ENCODE measurements at regions not wholly inside any gene's neighbourhood (a gene's known extent, or its start where the extent isn't known, plus 50 kb on each side); places are given as distances from the start of the nearest gene placed in this dataset.

- Histone ChIP-seq H3K9me3 (no peaks in the 10 kb centered on the region), H3K4me3 (no peak overlapping the region), H3K4me1 (no peaks in the 10 kb centered on the region), H3K36me3 (no peaks in the 10 kb centered on the region), H3K27me3 (no peaks in the 10 kb centered on the region), H3K27ac (no peak overlapping the region)
- DNase-seq (no peak), ATAC-seq (no peak)
- intact Hi-C loops (cut with DNase I), result no loop called here
- WGBS (ENCODE audit: insufficient coverage, low coverage, low lambda C conversion rate, missing lambda C conversion rate), result 62% methylated on average over 1 of the region's 1 CpG
- TF ChIP-seq CTCF (IDR thresholded peaks at IDR 0.05) (no peak), POLR2A (IDR thresholded peaks at IDR 0.05) (no peak)
Observed at GRCh38 chr2:217116610-217117009, 256.7 kb upstream of the TNP1 start.

GRCh38 chr2:217114117-217114516, 254.3 kb upstream of the TNP1 start:
- WGBS (ENCODE audit: insufficient coverage, low coverage, low lambda C conversion rate, missing lambda C conversion rate), result 22% methylated on average over 6 of the region's 6 CpGs
- Histone ChIP-seq H3K27ac (no peak overlapping the region), H3K9me3 (no peaks in the 10 kb centered on the region), H3K4me1 (no peaks in the 10 kb centered on the region), H3K4me3 (no peak overlapping the region), H3K27me3 (no peaks in the 10 kb centered on the region), H3K36me3 (no peaks in the 10 kb centered on the region)
- intact Hi-C loops (cut with DNase I), result no loop called here
- TF ChIP-seq CTCF (IDR thresholded peaks at IDR 0.05) (no peak), POLR2A (IDR thresholded peaks at IDR 0.05) (no peak)
- DNase-seq (no peak), ATAC-seq (peak; percentile 59 to 93 (median 80))

- intact Hi-C loops (cut with DNase I), result no loop called here
- Histone ChIP-seq H3K9me3 (no peaks in the 10 kb centered on the region), H3K4me3 (no peak overlapping the region), H3K4me1 (no peaks in the 10 kb centered on the region), H3K36me3 (no peaks in the 10 kb centered on the region), H3K27me3 (no peaks in the 10 kb centered on the region), H3K27ac (no peak overlapping the region)
- WGBS (ENCODE audit: insufficient coverage, low coverage, low lambda C conversion rate, missing lambda C conversion rate), result 100% methylated on average over 2 of the region's 4 CpGs
- ATAC-seq (no peak), DNase-seq (no peak)
- no peak for TF ChIP-seq POLR2A (IDR thresholded peaks at IDR 0.05)
- no peak for TF ChIP-seq CTCF (IDR thresholded peaks at IDR 0.05)
Observed at GRCh38 chr2:217113491-217113890, 253.6 kb upstream of the TNP1 start.

- 65% methylated on average over 3 of the region's 3 CpGs for WGBS (ENCODE audit: insufficient coverage, low coverage, low lambda C conversion rate, missing lambda C conversion rate)
- intact Hi-C loops (cut with DNase I), result no loop called here
- H3K4me3 ChIP-seq, result no peak overlapping the region
- H3K27ac ChIP-seq, result no peak overlapping the region
- H3K36me3 ChIP-seq, result no peaks in the 10 kb centered on the region
- TF ChIP-seq POLR2A (IDR thresholded peaks at IDR 0.05), result no peak
- no peaks in the 10 kb centered on the region for H3K9me3 ChIP-seq
- no peak for DNase-seq
- no peak for ATAC-seq
- H3K27me3 ChIP-seq, result no peaks in the 10 kb centered on the region
- H3K4me1 ChIP-seq, result no peaks in the 10 kb centered on the region
Observed at GRCh38 chr2:217110550-217110949, 250.7 kb upstream of the TNP1 start.

GRCh38 chr2:217108575-217109027, 248.7 kb upstream of the TNP1 start:
- 43% methylated on average over 3 of the region's 4 CpGs for WGBS (ENCODE audit: insufficient coverage, low coverage, low lambda C conversion rate, missing lambda C conversion rate)
- intact Hi-C loops (cut with DNase I), result no loop called here
- TF ChIP-seq CTCF (IDR thresholded peaks at IDR 0.05) (no peak), POLR2A (IDR thresholded peaks at IDR 0.05) (no peak)

More at GRCh38 chr2:217108575-217109027, 248.7 kb upstream of the TNP1 start:
- no peaks in the 10 kb centered on the region for H3K4me1 ChIP-seq
- no peaks in the 10 kb centered on the region for H3K27me3 ChIP-seq
- H3K27ac ChIP-seq, result no peak overlapping the region
- no peak overlapping the region for H3K4me3 ChIP-seq
- no peak for DNase-seq
- no peak for ATAC-seq
- H3K9me3 ChIP-seq, result no peaks in the 10 kb centered on the region
- H3K36me3 ChIP-seq, result no peaks in the 10 kb centered on the region
